GM19324 (cell line): ENCODE measurements at regions not wholly inside any gene's neighbourhood (a gene's known extent, or its start where the extent isn't known, plus 50 kb on each side); places are given as distances from the start of the nearest gene placed in this dataset.
"Not testable (repeated sequence)": the region's sequence is repeated elsewhere in the genome, so short reads cannot be mapped to it uniquely, and the experiment has no call there.

ENCODE experiments used
- ATAC-seq: cut with Tn5 transposase; IDR thresholded peaks from one replicate; pipeline ENCODE4 v1.9.1; 2021; ENCODE audit warnings: mild to moderate bottlenecking, moderate library complexity; ENCODE audit not compliant: unreplicated experiment, low FRiP score

- ATAC-seq, result no peak
Measured at GRCh38 chr20:57988828-57989227, 239.6 kb downstream of the ANKRD60 start.

GRCh38 chr20:57988422-57988821 is 240.0 kb downstream of the ANKRD60 start:
- ATAC-seq, result no peak

- no peak for ATAC-seq
Measured at GRCh38 chr20:57987659-57988058, 240.8 kb downstream of the ANKRD60 start.

- no peak for ATAC-seq
Measured at GRCh38 chr20:57986666-57987065, 241.8 kb downstream of the ANKRD60 start.

- no peak for ATAC-seq
Measured at GRCh38 chr20:57985278-57985677, 243.2 kb downstream of the ANKRD60 start.

GRCh38 chr20:57983082-57983481 is 245.4 kb downstream of the ANKRD60 start:
- ATAC-seq, result no peak

- ATAC-seq, result no peak
Measured at GRCh38 chr20:57980506-57980905, 247.9 kb downstream of the ANKRD60 start.

GRCh38 chr20:57977569-57977968 is 250.9 kb downstream of the ANKRD60 start:
- ATAC-seq, result no peak

- ATAC-seq, result no peak
Measured at GRCh38 chr20:57977141-57977540, 251.3 kb downstream of the ANKRD60 start.

- ATAC-seq, result no peak
Measured at GRCh38 chr20:57974863-57975262, 253.6 kb downstream of the ANKRD60 start.

GRCh38 chr20:57973886-57974285 is 254.6 kb downstream of the ANKRD60 start:
- no peak for ATAC-seq

- ATAC-seq, result not testable (repeated sequence)
Measured at GRCh38 chr20:57971583-57971982, 256.9 kb downstream of the ANKRD60 start.

- no peak for ATAC-seq
Measured at GRCh38 chr20:57970856-57971255, 257.6 kb downstream of the ANKRD60 start.

GRCh38 chr20:57970116-57970515 is 258.3 kb downstream of the ANKRD60 start:
- no peak for ATAC-seq

GRCh38 chr20:57968120-57968519 is 258.3 kb upstream of the PMEPA1 start:
- no peak for ATAC-seq

GRCh38 chr20:57967364-57967763 is 257.5 kb upstream of the PMEPA1 start:
- no peak for ATAC-seq

GRCh38 chr20:57966620-57967019 is 256.8 kb upstream of the PMEPA1 start:
- ATAC-seq, result no peak

- ATAC-seq, result no peak
Measured at GRCh38 chr20:57965441-57965840, 255.6 kb upstream of the PMEPA1 start.

- ATAC-seq, result no peak
Measured at GRCh38 chr20:57964011-57964862, 254.4 kb upstream of the PMEPA1 start.

- no peak for ATAC-seq
Measured at GRCh38 chr20:57960803-57961575, 251.2 kb upstream of the PMEPA1 start.

- ATAC-seq, result no peak
Measured at GRCh38 chr20:57959589-57959988, 249.8 kb upstream of the PMEPA1 start.

GRCh38 chr20:57959018-57959417 is 249.2 kb upstream of the PMEPA1 start:
- ATAC-seq, result no peak
